Motor neuron (in vitro differentiated cells): ENCODE measurements at regions not wholly inside any gene's neighbourhood (a gene's known extent, or its start where the extent isn't known, plus 50 kb on each side); places are given as distances from the start of the nearest gene placed in this dataset.

Experiments used
- ATAC-seq, 8 experiments: fragments of 200-7000 bp; cut with Tn5 transposase; replicated peaks in 6 of 8; 2 replicates each; pipeline ENCODE4 v1.8.0; 2021; ENCODE audit warnings: mild to moderate bottlenecking in 8 of 8, moderate library complexity in 8 of 8
- H3K27ac ChIP-seq, 2 donors: fragments of 250-450 bp; sonication (Bioruptor Pico); 2 replicates each; pipeline ENCODE4 v1.9.0; 2021; ENCODE audit warnings: antibody characterized with exemption in 2 of 2, mild to moderate bottlenecking in 2 of 2, moderate library complexity in 1 of 2
- H3K4me1 ChIP-seq, 2 donors: fragments of 250-450 bp; sonication (Bioruptor Pico); replicated peaks in 1 of 2; 2 replicates each; pipeline ENCODE4 v1.6.1; 2021; ENCODE audit warnings: antibody characterized with exemption in 2 of 2, mild to moderate bottlenecking in 2 of 2, moderate library complexity in 1 of 2
- H3K4me3 ChIP-seq, 5 donors: fragments of 250-450 bp; sonication (Bioruptor Pico); 2 replicates each; pipeline ENCODE4 v1.9.0; 2021; ENCODE audit warnings: antibody characterized with exemption in 5 of 5, mild to moderate bottlenecking in 5 of 5, moderate library complexity in 4 of 5
- WGBS, 10 experiments: fragments of 450-650 bp; shearing (Covaris generic); methylation state at CpG; one replicate each; pipeline ENCODE4 v1.0.0; 2022; 5-methylcytosine and 5-hydroxymethylcytosine counted together
- in situ Hi-C, 9 experiments: fragments of 400-800 bp; cut with MboI; loops; one replicate each; pipeline ENCODE4 v1.15.0; 2021; ENCODE audit warnings: low sequenced_read_pairs in 9 of 9, low pct_unique_long_range_greater_than_20kb in 2 of 9; ENCODE audit not compliant: unreplicated experiment in 9 of 9

DNA sequence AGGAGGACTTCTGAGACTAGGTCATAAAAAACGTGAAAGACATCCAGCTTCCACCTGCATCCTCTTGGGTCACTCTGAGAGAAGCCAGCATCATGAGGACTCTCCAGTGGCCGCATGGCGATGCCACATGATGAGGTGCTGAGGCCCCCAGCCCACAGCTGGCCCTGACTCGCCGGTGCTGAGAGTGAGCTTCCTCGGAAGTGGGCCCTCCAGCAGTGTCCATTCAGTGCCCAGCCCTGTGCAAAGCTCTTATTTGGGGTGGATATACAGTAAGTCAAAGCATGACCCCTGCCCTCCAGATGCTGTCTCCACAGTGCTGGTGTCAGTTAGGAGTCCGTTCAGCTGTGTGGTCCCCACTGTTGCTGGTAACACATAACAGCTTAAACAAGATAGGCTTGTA lies 93.6 kb upstream of the CHST15 start:
- Histone ChIP-seq H3K27ac (no peak overlapping the region), H3K4me3 (no peak overlapping the region), H3K4me1 (peaks cover 10 to 16% of the 10 kb centered on the region in 2 donors)
- 20 to 100% (median 87%) methylated on average over 1 to 5 of the region's 7 CpGs; no CpG with 5 or more reads in 6 of the 10 experiments for WGBS, 10 experiments
- in situ Hi-C loops, result no loop called here
- no peak for ATAC-seq

DNA sequence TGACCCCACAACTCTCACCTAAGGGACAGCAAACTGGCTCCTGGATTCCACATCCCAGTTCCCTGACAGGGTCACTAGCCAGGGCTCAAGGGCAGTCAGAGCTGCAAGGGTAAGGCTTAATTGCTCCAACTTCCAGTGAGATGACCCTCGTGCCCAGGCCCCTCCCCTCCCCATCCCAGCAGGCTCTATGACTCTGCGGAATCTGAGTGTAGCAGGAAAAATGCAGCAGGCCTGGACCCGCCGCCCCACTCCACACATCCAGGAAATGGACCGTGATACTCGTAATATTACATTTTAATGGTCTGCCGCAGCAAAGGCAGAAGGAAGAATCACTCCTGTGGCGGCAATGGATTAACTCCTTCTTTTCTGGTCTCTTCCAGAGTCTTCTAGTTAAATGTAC lies 91.7 kb upstream of the CHST15 start:
- in situ Hi-C loops, result no loop called here
- Histone ChIP-seq H3K4me1 (peaks cover 10 to 16% of the 10 kb centered on the region in 2 donors), H3K27ac (no peak overlapping the region), H3K4me3 (no peak overlapping the region)
- 42 to 100% (median 83%) methylated on average over 1 to 4 of the region's 8 CpGs; no CpG with 5 or more reads in 4 of the 10 experiments for WGBS, 10 experiments
- ATAC-seq, result peak in 5 of 8 experiments; percentile 20 to 80 (median 62)

DNA sequence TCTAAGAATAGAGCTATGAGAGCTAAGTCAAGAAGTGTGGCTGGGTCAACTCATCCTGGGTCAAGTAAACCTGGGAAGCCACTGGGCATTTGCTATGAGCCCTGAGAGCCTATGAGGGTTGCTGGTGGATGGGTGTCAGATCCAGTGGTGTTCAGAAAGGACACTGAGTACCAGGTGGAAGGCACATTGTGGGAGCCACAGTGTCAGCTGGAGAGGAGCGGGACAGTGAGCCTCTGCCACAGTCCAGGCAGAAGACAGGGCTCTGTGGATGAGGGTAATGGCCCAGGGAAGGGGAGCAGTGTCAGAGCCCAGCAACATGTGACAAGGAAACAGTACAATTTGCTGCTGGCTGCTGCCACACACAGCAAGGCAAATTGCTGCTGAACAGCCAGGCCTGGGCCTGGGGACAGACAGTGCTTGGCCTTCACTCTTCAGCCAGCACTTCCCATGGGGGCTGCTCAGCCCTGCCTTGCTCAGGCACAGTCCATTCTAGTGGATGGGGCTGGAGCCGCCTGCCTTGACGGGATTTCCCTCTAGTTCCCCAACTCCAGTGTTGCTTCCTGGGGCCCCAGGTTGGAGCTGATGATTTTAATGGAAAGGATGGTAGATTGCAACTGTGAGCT lies 90.9 kb upstream of the CHST15 start:
- in situ Hi-C loops, result no loop called here
- ATAC-seq, result peak in 5 of 8 experiments; percentile 15 to 53 (median 48)

DNA sequence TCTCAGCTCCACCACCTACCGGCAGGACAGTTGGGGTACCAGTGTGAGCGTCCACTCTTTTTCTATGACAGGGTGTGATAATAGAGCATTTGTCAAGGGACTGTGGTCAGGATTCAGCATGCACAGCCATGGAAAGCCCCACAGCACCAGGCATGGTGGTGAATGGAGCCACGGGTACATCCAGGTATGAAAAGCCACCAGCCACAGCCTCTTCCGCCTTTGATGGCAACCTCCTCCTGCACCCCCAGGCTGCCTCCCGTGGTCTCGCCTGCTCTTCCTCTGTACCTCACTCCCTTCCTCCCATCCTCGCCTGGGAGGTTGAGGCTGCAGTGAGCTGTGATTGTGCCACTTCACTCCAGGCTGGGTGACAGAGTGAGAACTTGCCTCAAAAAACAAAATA lies 90.2 kb upstream of the CHST15 start:
- peaks cover 10 to 16% of the 10 kb centered on the region in 2 donors for H3K4me1 ChIP-seq
- no peak overlapping the region for H3K4me3 ChIP-seq
- 0 to 100% (median 83%) methylated on average over 1 to 3 of the region's 7 CpGs; no CpG with 5 or more reads in 4 of the 10 experiments for WGBS, 10 experiments
- ATAC-seq, result no peak
- no peak overlapping the region for H3K27ac ChIP-seq
- in situ Hi-C loops, result no loop called here

More for the DNA sequence above, 90.9 kb upstream of the CHST15 start:
- Histone ChIP-seq H3K4me1 (peaks cover 10 to 16% of the 10 kb centered on the region in 2 donors), H3K4me3 (no peak overlapping the region), H3K27ac (no peak overlapping the region)
- WGBS, 10 experiments, result 20 to 100% (median 86%) methylated on average over 1 to 2 of the region's 3 CpGs; no CpG with 5 or more reads in 5 of the 10 experiments

DNA sequence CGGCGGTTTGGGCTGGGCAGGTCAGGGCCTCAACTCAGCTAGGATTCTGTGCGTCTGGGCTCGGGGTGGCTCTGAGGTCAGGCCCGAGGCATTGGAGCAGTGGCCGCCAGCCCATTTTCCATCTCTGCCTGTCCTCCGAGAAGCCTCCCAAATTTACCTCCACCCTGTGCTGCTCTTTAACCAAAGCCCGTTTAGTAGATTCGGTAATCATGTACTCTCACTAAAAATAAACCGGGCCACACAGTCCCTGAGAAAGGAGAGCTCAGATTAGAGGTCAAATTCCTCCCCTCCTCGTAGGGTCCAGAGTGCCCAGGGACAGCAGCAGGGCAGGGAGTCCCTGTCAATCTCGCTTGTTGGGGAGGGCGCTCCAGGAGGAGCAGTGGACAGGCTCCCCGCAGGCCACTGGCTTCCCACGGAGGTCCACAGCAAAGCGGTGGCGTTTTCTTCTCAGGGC lies 88.7 kb upstream of the CHST15 start:
- Histone ChIP-seq H3K4me3 (no peak overlapping the region), H3K27ac (no peak overlapping the region), H3K4me1 (peaks cover 10 to 16% of the 10 kb centered on the region in 2 donors)
- 40 to 87% (median 75%) methylated on average over 2 to 9 of the region's 17 CpGs; no CpG with 5 or more reads in 5 of the 10 experiments for WGBS, 10 experiments
- in situ Hi-C loops, result no loop called here
- no peak for ATAC-seq

DNA sequence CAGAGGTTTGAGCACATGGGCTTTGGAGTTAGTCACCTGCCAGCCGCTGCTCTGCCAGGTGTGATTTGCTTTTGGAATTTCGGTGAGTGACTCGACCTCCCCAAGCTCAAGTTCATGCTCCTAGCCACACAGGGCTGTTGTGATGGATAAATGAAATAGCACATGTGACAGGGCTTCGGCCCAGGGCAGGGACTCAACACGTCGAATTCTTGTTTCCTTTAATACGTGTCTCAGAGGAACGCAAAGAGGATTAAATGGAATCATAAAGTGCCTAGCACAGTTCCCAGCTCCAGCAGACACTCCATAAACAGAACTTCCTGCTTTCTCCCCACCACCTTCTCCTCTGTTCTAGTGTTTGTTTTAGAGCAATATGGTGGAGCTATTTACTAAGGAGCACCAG lies 88.3 kb upstream of the CHST15 start:
- in situ Hi-C loops, result no loop called here
- H3K4me1 ChIP-seq, result peaks cover 10 to 16% of the 10 kb centered on the region in 2 donors
- no peak overlapping the region for H3K27ac ChIP-seq
- ATAC-seq, result no peak
- H3K4me3 ChIP-seq, result no peak overlapping the region
- WGBS, 10 experiments, result 12 to 92% (median 86%) methylated on average over 2 to 8 of the region's 8 CpGs; no CpG with 5 or more reads in 4 of the 10 experiments

DNA sequence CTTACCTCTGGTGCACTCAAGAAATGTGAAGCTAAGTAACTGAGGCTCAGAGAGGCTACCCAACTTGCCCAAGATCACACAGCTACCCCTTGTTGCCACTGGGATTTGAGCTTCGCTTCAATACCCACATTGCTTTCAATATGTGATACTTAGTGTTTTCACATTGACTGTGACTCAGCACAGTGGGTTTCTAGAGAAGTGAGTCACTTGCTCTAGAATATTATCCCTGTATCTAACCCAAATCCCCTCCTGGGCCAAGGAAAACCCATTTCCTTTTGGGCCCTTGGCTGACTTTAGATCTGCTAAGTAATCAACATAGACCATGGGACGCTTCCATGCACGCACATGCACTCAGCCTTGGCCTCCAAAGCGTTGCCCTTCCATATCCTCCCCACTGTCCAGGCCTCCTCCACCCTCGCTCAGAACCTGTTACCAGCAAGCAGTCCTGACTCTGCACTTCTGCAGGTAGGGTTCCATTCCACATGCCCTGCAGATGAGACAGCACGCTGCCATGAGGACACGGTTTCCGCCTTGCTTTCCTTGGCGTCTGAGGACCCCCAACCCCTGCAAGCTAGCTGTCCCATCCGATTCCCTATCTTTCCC lies 87.7 kb upstream of the CHST15 start:
- Histone ChIP-seq H3K27ac (no peak overlapping the region), H3K4me1 (peaks cover 10 to 16% of the 10 kb centered on the region in 2 donors), H3K4me3 (no peak overlapping the region)
- WGBS, 10 experiments, result 29 to 100% (median 80%) methylated on average over 1 to 8 of the region's 10 CpGs; no CpG with 5 or more reads in 3 of the 10 experiments
- ATAC-seq, result no peak
- in situ Hi-C loops, result no loop called here

DNA sequence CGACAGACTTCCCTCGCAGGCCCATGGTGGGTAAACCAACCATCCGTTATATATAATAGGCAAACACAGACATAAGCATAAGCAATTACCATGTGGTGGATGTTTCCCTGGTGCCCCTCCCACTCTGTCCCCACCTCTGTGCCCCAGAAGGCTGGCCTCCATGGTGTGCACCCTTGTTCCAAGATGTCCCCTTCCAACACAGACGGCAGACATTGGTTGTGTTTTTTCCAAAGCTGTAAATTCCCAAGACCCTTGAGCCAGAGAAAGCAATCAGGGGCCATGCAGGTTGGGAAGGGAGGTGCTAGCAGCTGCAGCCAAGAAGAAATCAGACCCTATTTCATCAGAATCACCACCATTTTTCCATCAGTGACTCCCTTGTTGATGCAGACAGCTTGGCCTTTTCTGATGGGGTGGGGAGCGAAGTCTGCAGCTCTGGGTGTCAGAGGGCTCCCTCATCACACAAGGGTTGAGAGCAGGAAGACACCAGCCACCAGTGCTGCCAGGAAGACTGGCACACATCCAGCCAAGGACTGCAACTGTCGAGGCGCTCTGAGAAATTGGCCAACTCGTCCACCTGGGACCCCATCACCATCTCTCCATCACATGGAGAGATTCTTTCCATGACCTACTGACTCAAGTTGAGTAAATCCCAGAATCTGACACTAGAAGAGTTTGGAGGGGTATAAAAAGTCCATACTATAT lies 86.8 kb upstream of the CHST15 start:
- WGBS, 10 experiments, result 0 to 71% (median 21%) methylated on average over 1 to 5 of the region's 8 CpGs; no CpG with 5 or more reads in 5 of the 10 experiments
- in situ Hi-C loops, result no loop called here
- Histone ChIP-seq H3K4me3 (no peak overlapping the region), H3K4me1 (peaks cover 5 to 11% of the 10 kb centered on the region in 2 donors), H3K27ac (no peak overlapping the region)
- peak in 1 of 8 experiments; percentile 13 for ATAC-seq

DNA sequence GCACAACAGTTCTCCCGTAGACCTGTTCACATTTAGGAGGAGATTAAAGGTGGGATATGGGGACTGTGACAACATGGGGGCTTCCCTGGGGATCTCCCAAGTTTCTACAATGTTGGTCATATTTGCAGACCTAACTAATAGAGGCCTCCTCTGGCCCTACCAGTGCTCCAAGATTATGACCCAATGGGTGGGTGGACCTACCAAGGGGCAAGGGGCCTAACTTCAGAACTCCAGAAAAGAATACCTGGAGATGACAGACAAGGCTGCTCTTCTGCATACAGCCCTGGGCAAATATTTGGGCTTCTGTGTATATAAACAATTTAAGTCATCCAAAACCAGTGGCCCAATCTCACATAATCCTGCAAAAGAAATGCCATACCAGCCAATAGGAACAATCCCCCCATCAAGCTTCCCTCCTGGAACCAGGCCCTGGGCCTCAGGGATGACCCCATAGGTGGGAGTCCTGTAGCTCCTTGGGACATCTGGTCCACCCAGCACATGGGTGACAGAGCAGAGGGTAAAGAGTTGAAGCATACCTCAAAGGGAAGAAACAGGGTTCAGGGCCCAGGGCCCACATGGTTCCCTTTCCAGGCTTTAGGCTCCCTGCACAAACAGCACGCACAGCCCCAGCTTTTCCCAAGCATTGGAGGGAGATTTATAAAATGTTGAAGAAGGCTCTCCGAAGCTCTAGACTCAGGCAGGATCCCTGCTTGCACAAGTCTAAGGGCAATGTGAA lies 86.1 kb upstream of the CHST15 start:
- in situ Hi-C loops, result no loop called here
- Histone ChIP-seq H3K4me1 (peaks cover 0 to 4% of the 10 kb centered on the region in 2 donors), H3K27ac (no peak overlapping the region), H3K4me3 (no peak overlapping the region)
- no peak for ATAC-seq
- 10 to 100% (median 73%) methylated on average over 1 to 2 of the region's 3 CpGs for WGBS, 10 experiments

DNA sequence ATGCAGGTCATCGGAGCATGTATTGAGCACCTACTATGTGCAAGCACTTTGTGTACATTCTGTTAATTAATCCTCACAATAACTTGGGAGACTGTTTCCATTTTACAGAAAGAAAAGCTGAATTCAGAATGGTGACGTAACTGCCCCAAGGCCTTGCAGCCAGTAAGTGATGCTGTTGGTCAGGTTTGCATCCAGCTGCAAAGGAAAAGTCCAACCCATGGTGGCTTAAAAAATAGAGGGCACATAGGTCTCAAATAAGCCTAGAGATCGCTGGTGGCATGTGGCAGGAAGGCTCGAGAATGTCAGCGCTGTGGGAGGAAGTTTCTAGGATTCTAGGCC lies 83.8 kb upstream of the CHST15 start:
- Histone ChIP-seq H3K4me1 (peaks cover 0 to 5% of the 10 kb centered on the region in 2 donors), H3K27ac (no peak overlapping the region), H3K4me3 (no peak overlapping the region)
- in situ Hi-C loops, result no loop called here
- no peak for ATAC-seq
- WGBS, 10 experiments, result 40 to 95% (median 86%) methylated on average over 1 to 3 of the region's 5 CpGs; no CpG with 5 or more reads in 3 of the 10 experiments

DNA sequence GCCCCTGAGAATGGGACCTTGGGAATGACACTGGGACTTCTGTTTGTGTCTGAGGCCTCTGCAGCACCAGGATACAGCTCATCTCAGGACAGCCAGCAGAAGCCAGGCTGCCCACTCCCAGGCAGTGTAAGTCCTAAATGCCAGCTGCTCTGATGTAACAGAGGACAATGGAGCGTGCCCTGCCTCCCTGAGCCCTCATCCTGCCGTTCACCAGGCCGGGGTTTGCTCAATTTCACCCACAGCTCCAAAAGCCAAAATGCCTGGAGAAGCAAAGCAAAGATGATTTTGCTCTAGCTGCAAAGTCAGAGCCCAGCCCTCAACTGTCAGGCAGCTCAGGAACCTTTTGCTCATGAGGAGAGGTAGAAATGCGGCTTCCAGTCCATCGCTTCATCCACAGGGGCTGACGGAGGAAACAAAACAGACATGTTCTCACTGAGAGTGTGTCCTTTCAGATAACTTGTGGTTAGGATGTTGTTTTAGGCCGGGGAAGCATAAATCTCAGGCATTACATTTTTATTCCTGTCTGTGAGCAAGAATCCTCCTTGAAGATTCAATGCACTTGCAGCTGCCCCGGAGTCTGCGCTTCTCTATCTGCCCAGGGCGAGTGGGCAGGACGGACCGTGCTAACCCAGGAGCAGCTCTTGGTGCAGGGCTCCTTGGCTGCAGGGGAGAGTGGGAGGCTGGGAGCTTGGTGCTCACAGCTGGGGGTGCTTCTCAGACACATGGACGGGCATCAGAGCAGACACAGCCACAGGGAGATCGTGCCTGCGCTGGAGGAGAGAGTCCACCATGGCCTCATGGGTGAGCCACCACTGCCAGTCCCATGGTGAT lies 83.2 kb upstream of the CHST15 start:
- peak in 2 of 8 experiments; percentile 17 to 25 for ATAC-seq

DNA sequence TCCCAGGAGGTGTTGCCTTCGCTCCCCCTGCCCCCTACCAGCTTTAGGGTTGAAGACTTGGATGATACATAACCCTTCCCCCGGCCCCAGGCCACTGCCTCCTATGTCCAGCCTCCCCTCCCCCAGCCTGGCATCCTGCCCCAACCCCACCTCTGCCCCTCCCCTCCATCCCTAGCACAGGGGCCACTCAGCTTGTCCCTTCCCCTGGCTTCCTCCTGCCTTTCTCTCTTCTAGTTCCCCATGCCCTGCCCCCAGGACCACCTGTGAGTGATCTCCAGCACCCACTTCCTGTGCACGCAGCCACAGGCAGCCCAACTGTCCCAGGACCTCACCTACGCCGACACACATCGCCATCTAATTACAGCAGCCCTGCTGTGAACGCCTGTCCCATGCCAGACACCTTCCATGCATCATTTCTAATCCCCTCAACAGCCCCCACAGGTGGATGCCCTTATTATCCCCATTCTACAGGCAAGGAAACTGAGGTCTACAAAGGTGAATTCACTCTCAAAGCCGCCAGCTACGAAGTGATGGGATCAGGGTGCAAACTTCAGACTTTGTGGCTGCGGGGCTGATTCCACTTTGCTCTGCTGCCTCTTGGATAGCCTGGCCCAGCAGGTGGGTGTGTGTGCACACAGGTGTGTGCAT lies 82.4 kb upstream of the CHST15 start:
- peaks cover 0 to 8% of the 10 kb centered on the region in 2 donors for H3K4me1 ChIP-seq
- H3K4me3 ChIP-seq, result no peak overlapping the region
- WGBS, 10 experiments, result 30 to 100% (median 80%) methylated on average over 1 to 3 of the region's 10 CpGs; no CpG with 5 or more reads in 6 of the 10 experiments
- ATAC-seq, result no peak
- in situ Hi-C loops, result no loop called here
- no peak overlapping the region for H3K27ac ChIP-seq

More for the DNA sequence above, 83.2 kb upstream of the CHST15 start:
- WGBS, 10 experiments, result 0 to 89% (median 84%) methylated on average over 1 to 9 of the region's 15 CpGs; no CpG with 5 or more reads in 1 of the 10 experiments
- Histone ChIP-seq H3K27ac (no peak overlapping the region), H3K4me3 (no peak overlapping the region), H3K4me1 (peaks cover 0 to 8% of the 10 kb centered on the region in 2 donors)
- in situ Hi-C loops, result no loop called here
